HG02884 (cell line): ENCODE measurements at regions not wholly inside any gene's neighbourhood (a gene's known extent, or its start where the extent isn't known, plus 50 kb on each side); places are given as distances from the start of the nearest gene placed in this dataset.

Source experiments
- ATAC-seq: cut with Tn5 transposase; IDR thresholded peaks from one replicate; pipeline ENCODE4 v1.9.1; 2021; ENCODE audit warnings: mild to moderate bottlenecking, moderate library complexity; ENCODE audit not compliant: unreplicated experiment

- ATAC-seq: peak; percentile 79
These were observed 178.1 kb upstream of the ALG10B start for GRCh38 chr12:38138225-38139221.

GRCh38 chr12:38139456-38139855, 177.1 kb upstream of the ALG10B start:
- no peak for ATAC-seq

GRCh38 chr12:38141239-38141638, 175.3 kb upstream of the ALG10B start:
- no peak for ATAC-seq

GRCh38 chr12:38141861-38142260, 174.7 kb upstream of the ALG10B start:
- ATAC-seq: no peak

- ATAC-seq: no peak
These were observed 173.6 kb upstream of the ALG10B start for GRCh38 chr12:38142974-38143373.

- no peak for ATAC-seq
These were observed 172.5 kb upstream of the ALG10B start for GRCh38 chr12:38144049-38144448.

GRCh38 chr12:38144601-38145436, 171.8 kb upstream of the ALG10B start:
- no peak for ATAC-seq

GRCh38 chr12:38149395-38150073, 167.0 kb upstream of the ALG10B start:
- ATAC-seq: no peak

- no peak for ATAC-seq
These were observed 164.4 kb upstream of the ALG10B start for GRCh38 chr12:38151991-38152700.

GRCh38 chr12:38152816-38153736, 163.5 kb upstream of the ALG10B start:
- ATAC-seq: no peak

- no peak for ATAC-seq
These were observed 162.9 kb upstream of the ALG10B start for GRCh38 chr12:38153737-38154061.

- no peak for ATAC-seq
These were observed 162.2 kb upstream of the ALG10B start for GRCh38 chr12:38154096-38155019.

GRCh38 chr12:38155020-38155395, 161.6 kb upstream of the ALG10B start:
- ATAC-seq: no peak

GRCh38 chr12:38155526-38156496, 160.8 kb upstream of the ALG10B start:
- no peak for ATAC-seq

GRCh38 chr12:38156497-38157245, 159.9 kb upstream of the ALG10B start:
- ATAC-seq: no peak

GRCh38 chr12:38157274-38157932, 159.2 kb upstream of the ALG10B start:
- no peak for ATAC-seq
